ENCODE measurements at regions not wholly inside any gene's neighbourhood (a gene's known extent, or its start where the extent isn't known, plus 50 kb on each side); places are given as distances from the start of the nearest gene placed in this dataset.
A peak's percentile ranks its signal among the peaks of the same experiment; 100 is the strongest.

GRCh38 chr10:116792817-116793216, 50.5 kb upstream of the HSPA12A start:
- DNase-seq (ENCODE audit: extremely low spot score, insufficient read length, low read depth), result no peak
- no peak for FAIRE-seq

- DNase-seq (ENCODE audit: extremely low spot score, insufficient read length, low read depth), result no peak
- no peak for FAIRE-seq
These were observed 52.8 kb upstream of the ENO4 start for GRCh38 chr10:116796469-116796868.

- FAIRE-seq, result peak; percentile 66
- peak; percentile 30 for DNase-seq (ENCODE audit: extremely low spot score, insufficient read length, low read depth)
These were observed 52.3 kb upstream of the ENO4 start for GRCh38 chr10:116796910-116797513.

GRCh38 chr10:116798859-116799258, 50.4 kb upstream of the ENO4 start:
- FAIRE-seq (no peak), DNase-seq (ENCODE audit: extremely low spot score, insufficient read length, low read depth) (no peak)
